Peyer's patch (tissue), 4 donors: ENCODE measurements at regions not wholly inside any gene's neighbourhood (a gene's known extent, or its start where the extent isn't known, plus 50 kb on each side); places are given as distances from the start of the nearest gene placed in this dataset.

Experiments
- POLR2A ChIP-seq, 2 donors: fragments of 450-650 bp; IDR thresholded peaks; one replicate each; pipeline ENCODE4 v1.5.1; 2017; ENCODE audit warnings: antibody characterized with exemption in 2 of 2, mild to moderate bottlenecking in 2 of 2, moderate library complexity in 2 of 2
- TF ChIP-seq, protein P1 (sequence below), 6 experiments: fragments of 450-650 bp in 4 of 6; fragments of 200-600 bp in 2 of 6; sonication (generic) in 1 of 6; IDR thresholded peaks; one replicate each; pipeline ENCODE4 v1.5.1; 2017 to 2019; ENCODE audit warnings: antibody characterized with exemption in 6 of 6, mild to moderate bottlenecking in 3 of 6, moderate library complexity in 1 of 6

DNA sequence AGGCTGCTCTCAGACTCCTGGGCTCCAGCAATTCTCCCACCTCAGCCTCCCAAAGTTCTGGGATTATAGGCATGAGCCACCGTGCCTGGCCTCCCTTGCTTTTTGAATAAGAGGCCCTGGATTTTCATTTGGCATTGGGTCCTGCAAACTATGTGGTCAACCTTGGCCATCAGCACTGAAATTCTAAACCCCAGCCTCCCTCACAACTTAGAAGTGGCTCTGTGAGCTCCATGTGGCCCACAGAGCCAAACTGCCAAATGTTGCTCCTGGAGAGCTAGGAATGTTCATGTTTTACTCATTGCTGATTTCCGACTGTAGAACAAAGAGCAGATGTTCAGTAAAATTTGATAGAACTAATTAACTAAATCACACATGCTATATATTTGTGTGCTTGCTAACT lies 210.6 kb upstream of the AGAP1 start:
- TF ChIP-seq, protein P1, sequence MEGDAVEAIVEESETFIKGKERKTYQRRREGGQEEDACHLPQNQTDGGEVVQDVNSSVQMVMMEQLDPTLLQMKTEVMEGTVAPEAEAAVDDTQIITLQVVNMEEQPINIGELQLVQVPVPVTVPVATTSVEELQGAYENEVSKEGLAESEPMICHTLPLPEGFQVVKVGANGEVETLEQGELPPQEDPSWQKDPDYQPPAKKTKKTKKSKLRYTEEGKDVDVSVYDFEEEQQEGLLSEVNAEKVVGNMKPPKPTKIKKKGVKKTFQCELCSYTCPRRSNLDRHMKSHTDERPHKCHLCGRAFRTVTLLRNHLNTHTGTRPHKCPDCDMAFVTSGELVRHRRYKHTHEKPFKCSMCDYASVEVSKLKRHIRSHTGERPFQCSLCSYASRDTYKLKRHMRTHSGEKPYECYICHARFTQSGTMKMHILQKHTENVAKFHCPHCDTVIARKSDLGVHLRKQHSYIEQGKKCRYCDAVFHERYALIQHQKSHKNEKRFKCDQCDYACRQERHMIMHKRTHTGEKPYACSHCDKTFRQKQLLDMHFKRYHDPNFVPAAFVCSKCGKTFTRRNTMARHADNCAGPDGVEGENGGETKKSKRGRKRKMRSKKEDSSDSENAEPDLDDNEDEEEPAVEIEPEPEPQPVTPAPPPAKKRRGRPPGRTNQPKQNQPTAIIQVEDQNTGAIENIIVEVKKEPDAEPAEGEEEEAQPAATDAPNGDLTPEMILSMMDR (IDR thresholded peaks at IDR 0.05): no peak
- no peak for TF ChIP-seq POLR2A (IDR thresholded peaks at IDR 0.05)
